Body of pancreas (tissue), 4 donors: ENCODE measurements at regions not wholly inside any gene's neighbourhood (a gene's known extent, or its start where the extent isn't known, plus 50 kb on each side); places are given as distances from the start of the nearest gene placed in this dataset.

ENCODE experiments used
- ATAC-seq: fragments of 150-250 bp; one replicate; pipeline ENCODE4 v1.9.1; 2016
- DNase-seq, 4 donors: peaks; one replicate each; pipeline ENCODE4 v3.0.0-alpha.2; 2019
- H3K27ac ChIP-seq, 4 donors: fragments of 200-600 bp; sonication (generic); 1 replicate in 3 of 4; 2 replicates in 1 of 4; pipeline versions ENCODE4 v1.5.1 to v1.6.1; 2016 to 2019; ENCODE audit warnings: mild to moderate bottlenecking in 1 of 4, mixed read lengths in 1 of 4, moderate library complexity in 1 of 4
- H3K27me3 ChIP-seq, 2 donors: fragments of 200-600 bp; sonication (generic); one replicate each; pipeline ENCODE4 v1.6.0; 2016; ENCODE audit warnings: mild to moderate bottlenecking in 1 of 2
- H3K36me3 ChIP-seq, 2 donors: fragments of 200-600 bp; sonication (generic); replicated peaks in 1 of 2; 2 replicates each; pipeline ENCODE4 v1.5.1; 2016; ENCODE audit warnings: low read depth in 2 of 2; ENCODE audit not compliant: insufficient read depth in 1 of 2
- H3K4me1 ChIP-seq: fragments of 200-600 bp; sonication (generic); one replicate; pipeline ENCODE4 v1.6.0; 2016
- H3K4me3 ChIP-seq, 2 donors: fragments of 200-600 bp; sonication (generic); 1 replicate in 1 of 2; 2 replicates in 1 of 2; pipeline ENCODE4 v1.5.1; 2016 to 2019
- H3K9me3 ChIP-seq, 3 donors: fragments of 200-600 bp; sonication (generic); 1 replicate in 2 of 3; 2 replicates in 1 of 3; pipeline ENCODE4 v1.5.1; 2016
- POLR2A ChIP-seq, 3 donors: fragments of 450-650 bp; IDR thresholded peaks; one replicate each; pipeline ENCODE4 v1.6.1; 2016; ENCODE audit warnings: antibody characterized with exemption in 3 of 3, mild to moderate bottlenecking in 2 of 3
- WGBS, 2 donors: methylation state at CpG; one replicate each; pipeline ENCODE4 v1.1.5; 2017; 5-methylcytosine and 5-hydroxymethylcytosine counted together
- intact Hi-C: fragments of 100-400 bp; cut with DNase I; formaldehyde crosslinking; loops from one replicate; pipeline ENCODE4 v1.15.1; 2023
- TF ChIP-seq, protein P1 (sequence below), 7 experiments: fragments of 450-650 bp in 4 of 7; fragments of 200-600 bp in 3 of 7; sonication (generic) in 3 of 7; IDR thresholded peaks; one replicate each; pipeline ENCODE4 v1.5.1; 2016 to 2019; ENCODE audit warnings: antibody characterized with exemption in 7 of 7

DNA sequence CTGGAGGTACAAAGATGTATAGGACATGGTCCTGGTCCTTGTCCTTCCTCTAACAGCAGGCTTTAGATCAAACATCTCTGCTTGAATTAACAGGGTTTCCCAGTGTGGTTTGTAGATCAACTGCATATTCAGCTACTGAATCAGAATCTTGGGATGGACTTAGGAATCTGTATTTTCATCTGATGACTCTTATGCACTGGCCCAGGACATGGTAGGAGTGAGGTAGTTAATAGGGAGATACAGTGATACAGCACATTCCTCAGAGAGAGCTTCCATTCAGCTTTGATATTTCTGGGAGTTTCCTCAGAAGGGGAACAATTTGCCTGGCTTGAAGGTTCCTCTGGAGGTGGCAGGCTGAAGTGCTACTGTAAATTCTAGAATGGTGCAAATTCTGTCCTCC, 203.1 kb downstream of the LARP7 start:
- Histone ChIP-seq H3K4me3 (no peak overlapping the region), H3K27me3 (no peaks in the 10 kb centered on the region), H3K9me3 (no peaks in the 10 kb centered on the region), H3K4me1 (no peaks in the 10 kb centered on the region), H3K27ac (no peak overlapping the region), H3K36me3 (no peaks in the 10 kb centered on the region)
- DNase-seq (no peak), ATAC-seq (no peak)
- TF ChIP-seq, protein P1, sequence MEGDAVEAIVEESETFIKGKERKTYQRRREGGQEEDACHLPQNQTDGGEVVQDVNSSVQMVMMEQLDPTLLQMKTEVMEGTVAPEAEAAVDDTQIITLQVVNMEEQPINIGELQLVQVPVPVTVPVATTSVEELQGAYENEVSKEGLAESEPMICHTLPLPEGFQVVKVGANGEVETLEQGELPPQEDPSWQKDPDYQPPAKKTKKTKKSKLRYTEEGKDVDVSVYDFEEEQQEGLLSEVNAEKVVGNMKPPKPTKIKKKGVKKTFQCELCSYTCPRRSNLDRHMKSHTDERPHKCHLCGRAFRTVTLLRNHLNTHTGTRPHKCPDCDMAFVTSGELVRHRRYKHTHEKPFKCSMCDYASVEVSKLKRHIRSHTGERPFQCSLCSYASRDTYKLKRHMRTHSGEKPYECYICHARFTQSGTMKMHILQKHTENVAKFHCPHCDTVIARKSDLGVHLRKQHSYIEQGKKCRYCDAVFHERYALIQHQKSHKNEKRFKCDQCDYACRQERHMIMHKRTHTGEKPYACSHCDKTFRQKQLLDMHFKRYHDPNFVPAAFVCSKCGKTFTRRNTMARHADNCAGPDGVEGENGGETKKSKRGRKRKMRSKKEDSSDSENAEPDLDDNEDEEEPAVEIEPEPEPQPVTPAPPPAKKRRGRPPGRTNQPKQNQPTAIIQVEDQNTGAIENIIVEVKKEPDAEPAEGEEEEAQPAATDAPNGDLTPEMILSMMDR (IDR thresholded peaks at IDR 0.05) = no peak
- no peak for TF ChIP-seq POLR2A (IDR thresholded peaks at IDR 0.05)
- intact Hi-C loops = no loop called here

DNA sequence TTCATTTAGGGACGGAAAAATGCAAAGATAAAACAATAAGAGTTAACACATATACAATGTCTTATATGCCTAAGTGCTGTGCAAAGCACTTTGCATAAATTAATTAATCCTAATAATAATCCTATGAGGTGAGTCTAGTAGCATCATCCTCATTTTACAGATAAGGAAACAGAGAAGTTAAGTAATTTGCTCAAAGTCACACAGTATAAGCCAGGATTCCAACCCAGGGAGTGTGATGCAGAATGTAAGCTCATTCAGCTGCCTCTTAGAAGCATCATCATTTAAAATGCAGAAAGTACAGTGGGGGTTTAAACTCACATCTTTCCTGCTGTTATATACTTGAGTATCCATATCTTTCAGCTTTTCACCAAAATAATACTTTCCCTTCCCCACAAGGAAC, 203.7 kb downstream of the LARP7 start:
- H3K4me1 ChIP-seq = no peaks in the 10 kb centered on the region
- intact Hi-C loops = no loop called here

DNA sequence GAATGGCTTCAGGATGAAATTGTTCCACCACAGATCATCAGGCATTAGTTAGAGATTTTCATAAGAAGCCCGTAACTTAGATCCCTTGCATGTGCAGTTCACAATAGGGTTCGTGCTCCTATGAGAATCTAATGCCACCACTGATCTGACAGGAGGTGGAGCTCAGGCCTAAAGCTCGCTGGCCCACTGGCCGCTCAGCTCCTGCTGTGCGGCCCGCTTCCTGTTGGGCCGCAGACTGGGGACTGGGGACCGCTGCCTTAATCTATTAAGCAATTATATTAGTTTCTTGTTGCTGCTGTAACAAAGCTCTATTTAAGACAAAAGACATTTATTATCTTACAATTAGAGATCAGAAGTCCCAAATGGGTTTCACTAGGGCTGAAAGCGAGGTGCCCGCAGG, 205.6 kb downstream of the LARP7 start:
- no peaks in the 10 kb centered on the region for H3K36me3 ChIP-seq
- WGBS, 2 donors = 71 to 77% methylated on average over 8 to 10 of the region's 10 CpGs
- H3K4me1 ChIP-seq = no peaks in the 10 kb centered on the region
- no peak overlapping the region for H3K4me3 ChIP-seq
- ATAC-seq (no peak), DNase-seq (no peak)
- intact Hi-C loops = no loop called here
- no peak overlapping the region for H3K27ac ChIP-seq
- H3K9me3 ChIP-seq = no peaks in the 10 kb centered on the region
- TF ChIP-seq, protein P1 (IDR thresholded peaks at IDR 0.05) = no peak
- TF ChIP-seq POLR2A (IDR thresholded peaks at IDR 0.05) = no peak
- H3K27me3 ChIP-seq = no peaks in the 10 kb centered on the region

More for the DNA sequence above, 203.7 kb downstream of the LARP7 start:
- Histone ChIP-seq H3K27me3 (no peaks in the 10 kb centered on the region), H3K4me3 (no peak overlapping the region), H3K9me3 (no peaks in the 10 kb centered on the region), H3K36me3 (no peaks in the 10 kb centered on the region), H3K27ac (no peak overlapping the region)
- ATAC-seq = no peak
- no peak for DNase-seq
- WGBS, 2 donors = 69 to 91% methylated on average over 1 of the region's 1 CpG
- TF ChIP-seq, protein P1 (IDR thresholded peaks at IDR 0.05) = no peak
- no peak for TF ChIP-seq POLR2A (IDR thresholded peaks at IDR 0.05)

DNA sequence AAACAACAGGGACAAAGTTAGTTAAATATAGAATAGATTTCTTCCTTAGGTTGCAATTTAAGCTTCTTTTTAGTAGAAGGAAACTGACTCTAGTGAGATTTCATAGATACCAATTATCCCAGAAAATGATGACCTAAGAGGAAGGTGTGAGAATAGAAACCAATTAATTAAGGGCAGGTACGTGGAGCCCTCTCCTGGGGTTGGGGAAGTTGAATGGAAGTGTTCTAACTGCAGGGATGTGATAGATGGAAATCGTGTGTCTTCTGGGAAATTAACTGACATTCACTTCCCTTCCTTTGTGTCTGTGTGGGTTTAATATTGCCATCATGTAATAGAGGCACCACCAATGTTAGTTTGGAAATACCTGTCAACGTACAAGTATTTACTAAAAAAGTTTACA, 204.1 kb upstream of the ANK2 start:
- no peak overlapping the region for H3K27ac ChIP-seq
- H3K4me3 ChIP-seq = no peak overlapping the region
- H3K9me3 ChIP-seq = no peaks in the 10 kb centered on the region
- no peaks in the 10 kb centered on the region for H3K36me3 ChIP-seq
- no peak for DNase-seq
- no peaks in the 10 kb centered on the region for H3K4me1 ChIP-seq
- 56 to 57% methylated on average over 3 of the region's 3 CpGs for WGBS, 2 donors
- intact Hi-C loops = no loop called here
- TF ChIP-seq, protein P1 (IDR thresholded peaks at IDR 0.05) = no peak
- no peak for TF ChIP-seq POLR2A (IDR thresholded peaks at IDR 0.05)
- no peak for ATAC-seq
- H3K27me3 ChIP-seq = no peaks in the 10 kb centered on the region

DNA sequence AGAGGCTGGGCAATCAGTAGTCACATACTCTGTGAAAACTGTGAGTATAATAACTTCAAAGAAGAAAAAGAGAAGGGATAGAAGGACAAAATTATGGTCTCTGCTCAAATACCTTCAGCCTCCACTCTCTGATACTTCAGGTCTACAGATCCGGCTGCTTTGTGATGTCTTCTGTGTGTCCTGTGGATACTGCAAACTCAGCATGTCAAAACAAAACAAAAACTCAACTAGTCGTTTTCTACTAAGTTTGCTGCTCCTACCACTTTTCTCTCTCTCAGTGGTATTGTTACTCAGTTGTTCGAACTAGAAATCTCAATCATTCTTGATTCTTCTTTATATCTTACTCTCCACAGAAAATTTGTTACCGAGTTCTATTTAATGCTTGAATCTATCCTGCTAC, 202.4 kb upstream of the ANK2 start:
- intact Hi-C loops = no loop called here
- WGBS, 2 donors = 69 to 77% methylated on average over 4 of the region's 4 CpGs
- TF ChIP-seq POLR2A (IDR thresholded peaks at IDR 0.05) = no peak
- TF ChIP-seq, protein P1 (IDR thresholded peaks at IDR 0.05) = no peak
- H3K4me3 ChIP-seq = no peak overlapping the region
- no peaks in the 10 kb centered on the region for H3K27me3 ChIP-seq
- no peaks in the 10 kb centered on the region for H3K36me3 ChIP-seq
- no peaks in the 10 kb centered on the region for H3K4me1 ChIP-seq
- H3K27ac ChIP-seq = no peak overlapping the region
- ATAC-seq (no peak), DNase-seq (no peak)
- H3K9me3 ChIP-seq = no peaks in the 10 kb centered on the region
